ENCODE measurements at regions not wholly inside any gene's neighbourhood (a gene's known extent, or its start where the extent isn't known, plus 50 kb on each side); places are given as distances from the start of the nearest gene placed in this dataset.
"Not testable (repeated sequence)": the region's sequence is repeated elsewhere in the genome, so short reads cannot be mapped to it uniquely, and the experiment has no call there.

- no peak for DNase-seq (ENCODE audit: low spot score)
These were observed 84.4 kb upstream of the CNEP1R1 start for GRCh38 chr16:49940464-49941224.

- DNase-seq (ENCODE audit: low spot score): no peak
These were observed 80.8 kb upstream of the CNEP1R1 start for GRCh38 chr16:49944221-49944620.

- no peak for DNase-seq (ENCODE audit: low spot score)
These were observed 76.9 kb upstream of the CNEP1R1 start for GRCh38 chr16:49947907-49948678.

GRCh38 chr16:49951574-49952195, 73.3 kb upstream of the CNEP1R1 start:
- no peak for DNase-seq (ENCODE audit: low spot score)

DNA sequence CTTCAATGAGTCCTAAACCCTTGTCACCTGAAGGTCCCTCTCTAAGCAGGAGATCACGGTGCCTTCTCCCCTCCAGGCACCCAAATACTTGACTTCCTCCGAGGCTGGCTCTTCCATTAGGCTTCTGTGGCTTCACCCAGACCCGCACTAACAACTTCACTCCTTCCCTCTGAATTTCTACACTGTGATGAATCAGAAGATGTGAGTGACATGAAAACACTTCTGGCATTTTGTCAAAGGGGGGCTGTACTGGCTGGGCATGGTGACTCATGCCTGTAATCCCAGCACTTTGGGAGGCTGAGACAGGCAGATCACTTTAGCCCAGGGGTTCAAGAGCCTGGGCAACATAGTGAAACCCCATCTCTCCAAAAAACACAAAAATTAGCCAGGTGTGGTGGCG, 72.6 kb upstream of the CNEP1R1 start:
- DNase-seq (ENCODE audit: low spot score): no peak

- DNase-seq (ENCODE audit: low spot score): no peak
These were observed 71.9 kb upstream of the CNEP1R1 start for GRCh38 chr16:49953090-49953489.

DNA sequence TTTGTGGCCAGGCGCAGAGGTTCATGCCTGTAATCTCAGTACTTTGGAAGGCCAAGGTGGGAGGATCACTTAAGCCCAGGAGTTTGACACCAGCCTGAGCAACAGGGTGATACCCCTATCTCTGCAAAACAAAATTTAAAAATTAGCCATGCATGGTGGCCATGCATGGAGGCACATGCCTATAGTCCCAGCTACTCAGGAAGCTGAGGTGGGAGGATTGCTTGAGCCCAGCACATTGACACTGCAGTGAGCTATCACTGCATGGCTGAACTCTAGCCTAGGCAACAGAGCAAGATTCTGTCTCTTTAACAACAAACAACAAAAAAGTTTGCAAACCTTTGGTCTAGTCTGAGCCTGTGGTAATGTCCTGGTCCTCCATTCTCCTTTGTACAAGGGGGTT, 69.2 kb upstream of the CNEP1R1 start:
- DNase-seq (ENCODE audit: low spot score): no peak

DNA sequence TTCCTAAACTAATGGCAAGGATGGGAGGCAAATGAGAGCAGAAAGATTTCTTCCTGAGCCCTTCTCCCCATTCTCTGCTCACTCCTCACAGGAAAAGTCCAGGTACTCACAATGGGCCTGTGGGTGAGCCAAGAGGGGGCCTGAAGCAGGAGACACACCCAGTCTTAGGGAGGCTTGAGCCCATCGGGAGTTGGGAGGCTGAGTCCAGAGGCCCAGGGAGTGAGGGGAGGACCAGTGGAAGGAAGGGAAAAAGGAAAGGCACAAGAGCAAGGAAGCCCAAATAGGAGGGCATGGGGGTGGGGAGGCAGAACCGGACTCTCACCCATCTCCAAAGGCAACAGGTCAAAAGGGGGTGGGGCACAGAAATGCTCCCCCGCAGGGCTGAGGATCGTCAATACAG, 68.1 kb upstream of the CNEP1R1 start:
- DNase-seq (ENCODE audit: low spot score): no peak

- DNase-seq (ENCODE audit: low spot score): no peak
These were observed 66.6 kb upstream of the CNEP1R1 start for GRCh38 chr16:49958448-49958847.

- no peak for DNase-seq (ENCODE audit: low spot score)
These were observed 65.3 kb upstream of the CNEP1R1 start for GRCh38 chr16:49959552-49960277.

- DNase-seq (ENCODE audit: low spot score): no peak
These were observed 63.9 kb upstream of the CNEP1R1 start for GRCh38 chr16:49961089-49961488.

DNA sequence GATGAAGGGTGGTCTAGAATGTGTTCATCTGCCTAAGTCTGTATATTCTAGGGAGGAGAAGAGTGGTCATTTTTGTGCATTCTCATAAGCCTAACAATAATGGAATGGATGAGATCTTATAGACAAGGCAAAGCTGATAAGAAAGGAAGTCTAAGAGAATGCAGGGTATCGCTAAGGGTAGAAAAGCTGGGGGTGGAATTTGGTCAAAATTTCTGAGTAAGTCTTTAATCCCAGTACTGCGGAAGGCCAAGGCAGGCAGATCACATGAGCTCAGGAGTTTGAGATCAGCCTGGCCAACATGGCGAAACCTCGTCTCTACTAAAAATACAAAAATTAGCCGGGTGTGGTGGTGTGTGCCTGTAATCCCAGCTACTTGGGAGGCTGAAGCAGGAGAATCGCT, 62.5 kb upstream of the CNEP1R1 start:
- DNase-seq (ENCODE audit: low spot score): not testable (repeated sequence)

GRCh38 chr16:49964316-49964715, 60.7 kb upstream of the CNEP1R1 start:
- no peak for DNase-seq (ENCODE audit: low spot score)

DNA sequence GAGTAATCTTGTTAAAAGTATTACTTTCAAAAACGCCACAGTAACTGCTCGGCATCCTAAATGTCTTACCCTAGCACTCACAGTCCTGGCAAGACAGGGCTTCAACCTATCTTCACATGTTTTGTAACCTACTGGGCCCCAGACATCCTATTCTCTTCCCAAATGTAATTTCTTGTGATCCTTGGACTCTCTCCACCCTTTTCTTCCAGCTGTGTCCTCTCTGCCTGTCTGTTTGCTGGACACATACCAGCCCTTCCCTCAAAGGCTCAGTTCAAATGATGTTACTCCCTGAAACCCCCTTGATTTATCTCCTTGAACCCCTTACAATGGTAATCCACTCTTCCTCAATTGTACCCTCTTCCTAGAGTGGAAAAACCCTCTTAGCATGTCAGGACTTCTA, 60.1 kb upstream of the CNEP1R1 start:
- DNase-seq (ENCODE audit: low spot score): no peak

- DNase-seq (ENCODE audit: low spot score): no peak
These were observed 57.9 kb upstream of the CNEP1R1 start for GRCh38 chr16:49967012-49967559.

GRCh38 chr16:49969091-49970030, 55.7 kb upstream of the CNEP1R1 start:
- no peak for DNase-seq (ENCODE audit: low spot score)

DNA sequence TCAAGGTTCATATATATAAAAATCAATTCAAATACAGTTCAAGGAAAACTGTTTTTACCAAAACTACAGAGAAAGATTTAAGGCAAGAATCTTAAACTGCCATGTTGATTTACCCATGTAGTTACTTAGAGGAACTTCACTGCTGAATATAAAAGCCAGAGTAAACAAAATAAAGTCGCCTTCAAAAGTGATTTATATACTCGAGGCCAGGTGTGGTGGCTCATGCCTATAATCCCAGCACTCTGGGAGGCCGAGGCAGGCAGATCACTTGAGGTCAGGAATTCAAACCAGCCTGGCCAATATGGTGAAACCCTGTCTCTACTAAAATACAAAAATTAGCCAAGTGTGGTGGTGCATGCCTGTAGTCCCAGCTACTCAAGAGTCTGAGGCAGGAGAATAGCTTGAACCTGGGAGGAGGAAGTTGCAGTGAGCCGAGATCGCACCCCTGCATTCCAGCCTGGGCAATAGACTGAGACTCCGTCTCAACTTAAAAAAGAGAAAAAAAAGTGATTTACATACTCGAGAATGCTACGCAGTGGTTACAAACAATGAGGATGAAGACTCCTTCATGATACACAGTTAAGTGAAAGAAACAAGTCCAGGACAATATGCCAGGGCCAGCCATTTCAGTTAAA, 54.1 kb upstream of the CNEP1R1 start:
- no peak for DNase-seq (ENCODE audit: low spot score)

- no peak for DNase-seq (ENCODE audit: low spot score)
These were observed 52.7 kb upstream of the CNEP1R1 start for GRCh38 chr16:49972280-49972679.

GRCh38 chr16:49972961-49973360, 52.1 kb upstream of the CNEP1R1 start:
- no peak for DNase-seq (ENCODE audit: low spot score)

Measured in germinal center (tissue), 1 donor.